ENCODE measurements at regions not wholly inside any gene's neighbourhood (a gene's known extent, or its start where the extent isn't known, plus 50 kb on each side); places are given as distances from the start of the nearest gene placed in this dataset.

GRCh38 chr13:55673910-55674309 lies 1466.8 kb upstream of the PRR20A start:
- H3K9me3 ChIP-seq (ENCODE audit: control insufficient read depth, insufficient read depth, low read depth, low read length), result no peaks in the 10 kb centered on the region

GRCh38 chr13:55682776-55683175 lies 1457.9 kb upstream of the PRR20A start:
- CTCF ChIA-PET, result no interaction called here
- H3K36me3 ChIP-seq (ENCODE audit: control insufficient read depth in 2 of 2, insufficient read depth in 1 of 2, low read length in 2 of 2), result no peaks in the 10 kb centered on the region
- H3K27ac ChIP-seq (ENCODE audit: extremely low read depth, low read depth, low read length), result no peak overlapping the region
- H3K9me3 ChIP-seq (ENCODE audit: control insufficient read depth, insufficient read depth, low read depth, low read length), result no peaks in the 10 kb centered on the region
- H3K4me3 ChIP-seq (ENCODE audit: low read depth, low read length), result no peak overlapping the region
- POLR2A ChIA-PET, result no interaction called here
- no peaks in the 10 kb centered on the region for H3K4me1 ChIP-seq (ENCODE audit: control insufficient read depth, insufficient read depth, low read length)
- no peak for TF ChIP-seq ZNF658 (tag by site-specific recombination; IDR thresholded peaks at IDR 0.05)
- TF ChIP-seq HOXD13 (CRISPR knock-in tag; IDR thresholded peaks at IDR 0.05; ENCODE audit: borderline replicate concordance), result no peak
- TF ChIP-seq, protein P1, sequence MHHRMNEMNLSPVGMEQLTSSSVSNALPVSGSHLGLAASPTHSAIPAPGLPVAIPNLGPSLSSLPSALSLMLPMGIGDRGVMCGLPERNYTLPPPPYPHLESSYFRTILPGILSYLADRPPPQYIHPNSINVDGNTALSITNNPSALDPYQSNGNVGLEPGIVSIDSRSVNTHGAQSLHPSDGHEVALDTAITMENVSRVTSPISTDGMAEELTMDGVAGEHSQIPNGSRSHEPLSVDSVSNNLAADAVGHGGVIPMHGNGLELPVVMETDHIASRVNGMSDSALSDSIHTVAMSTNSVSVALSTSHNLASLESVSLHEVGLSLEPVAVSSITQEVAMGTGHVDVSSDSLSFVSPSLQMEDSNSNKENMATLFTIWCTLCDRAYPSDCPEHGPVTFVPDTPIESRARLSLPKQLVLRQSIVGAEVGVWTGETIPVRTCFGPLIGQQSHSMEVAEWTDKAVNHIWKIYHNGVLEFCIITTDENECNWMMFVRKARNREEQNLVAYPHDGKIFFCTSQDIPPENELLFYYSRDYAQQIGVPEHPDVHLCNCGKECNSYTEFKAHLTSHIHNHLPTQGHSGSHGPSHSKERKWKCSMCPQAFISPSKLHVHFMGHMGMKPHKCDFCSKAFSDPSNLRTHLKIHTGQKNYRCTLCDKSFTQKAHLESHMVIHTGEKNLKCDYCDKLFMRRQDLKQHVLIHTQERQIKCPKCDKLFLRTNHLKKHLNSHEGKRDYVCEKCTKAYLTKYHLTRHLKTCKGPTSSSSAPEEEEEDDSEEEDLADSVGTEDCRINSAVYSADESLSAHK (tag by site-specific recombination; IDR thresholded peaks at IDR 0.05), result no peak
- no peak for TF ChIP-seq ZNF175 (tag by site-specific recombination; IDR thresholded peaks at IDR 0.05)
- no peak for TF ChIP-seq HOXC10 (CRISPR knock-in tag; IDR thresholded peaks at IDR 0.05)
- TF ChIP-seq WT1 (tag by site-specific recombination; IDR thresholded peaks at IDR 0.05), result no peak
- no peak for TF ChIP-seq ZNF600 (tag by site-specific recombination; IDR thresholded peaks at IDR 0.05)
- no peak for TF ChIP-seq ZNF610 (tag by site-specific recombination; IDR thresholded peaks at IDR 0.05; ENCODE audit: borderline replicate concordance)
- no peak for TF ChIP-seq ZSCAN30 (tag by site-specific recombination; IDR thresholded peaks at IDR 0.05)
- TF ChIP-seq ZNF112 (tag by site-specific recombination; IDR thresholded peaks at IDR 0.05), result no peak

More at GRCh38 chr13:55673910-55674309, 1466.8 kb upstream of the PRR20A start:
- no peak overlapping the region for H3K4me3 ChIP-seq (ENCODE audit: low read depth, low read length)
- no peaks in the 10 kb centered on the region for H3K4me1 ChIP-seq (ENCODE audit: control insufficient read depth, insufficient read depth, low read length)
- ChIA-PET CTCF (no interaction called here), POLR2A (no interaction called here)
- no peak overlapping the region for H3K27ac ChIP-seq (ENCODE audit: extremely low read depth, low read depth, low read length)
- TF ChIP-seq ZNF529 (tag by site-specific recombination; IDR thresholded peaks at IDR 0.05; ENCODE audit: insufficient replicate concordance) (no peak), REPIN1 (tag by site-specific recombination; IDR thresholded peaks at IDR 0.05; ENCODE audit: low read depth) (no peak), ZNF792 (tag by site-specific recombination; IDR thresholded peaks at IDR 0.05) (no peak), ZIC2 (tag by site-specific recombination; IDR thresholded peaks at IDR 0.05) (no peak), ZNF19 (tag by site-specific recombination; IDR thresholded peaks at IDR 0.05; ENCODE audit: low read depth) (no peak), ZNF114 (tag by site-specific recombination; IDR thresholded peaks at IDR 0.05) (no peak), ZNF549 (tag by site-specific recombination; IDR thresholded peaks at IDR 0.05) (no peak), ZNF157 (tag by site-specific recombination; IDR thresholded peaks at IDR 0.05) (no peak), ZNF747 (tag by site-specific recombination; IDR thresholded peaks at IDR 0.05) (no peak), IKZF3 (tag by site-specific recombination; IDR thresholded peaks at IDR 0.05) (no peak), ZBTB7A (tag by site-specific recombination; IDR thresholded peaks at IDR 0.05; ENCODE audit: low read depth) (no peak), ZNF18 (tag by site-specific recombination; IDR thresholded peaks at IDR 0.05) (no peak), ZNF223 (tag by site-specific recombination; IDR thresholded peaks at IDR 0.05) (no peak), ZBTB26 (tag by site-specific recombination; optimal IDR thresholded peaks at IDR 0.05) (no peak)
- TF ChIP-seq, protein P2, sequence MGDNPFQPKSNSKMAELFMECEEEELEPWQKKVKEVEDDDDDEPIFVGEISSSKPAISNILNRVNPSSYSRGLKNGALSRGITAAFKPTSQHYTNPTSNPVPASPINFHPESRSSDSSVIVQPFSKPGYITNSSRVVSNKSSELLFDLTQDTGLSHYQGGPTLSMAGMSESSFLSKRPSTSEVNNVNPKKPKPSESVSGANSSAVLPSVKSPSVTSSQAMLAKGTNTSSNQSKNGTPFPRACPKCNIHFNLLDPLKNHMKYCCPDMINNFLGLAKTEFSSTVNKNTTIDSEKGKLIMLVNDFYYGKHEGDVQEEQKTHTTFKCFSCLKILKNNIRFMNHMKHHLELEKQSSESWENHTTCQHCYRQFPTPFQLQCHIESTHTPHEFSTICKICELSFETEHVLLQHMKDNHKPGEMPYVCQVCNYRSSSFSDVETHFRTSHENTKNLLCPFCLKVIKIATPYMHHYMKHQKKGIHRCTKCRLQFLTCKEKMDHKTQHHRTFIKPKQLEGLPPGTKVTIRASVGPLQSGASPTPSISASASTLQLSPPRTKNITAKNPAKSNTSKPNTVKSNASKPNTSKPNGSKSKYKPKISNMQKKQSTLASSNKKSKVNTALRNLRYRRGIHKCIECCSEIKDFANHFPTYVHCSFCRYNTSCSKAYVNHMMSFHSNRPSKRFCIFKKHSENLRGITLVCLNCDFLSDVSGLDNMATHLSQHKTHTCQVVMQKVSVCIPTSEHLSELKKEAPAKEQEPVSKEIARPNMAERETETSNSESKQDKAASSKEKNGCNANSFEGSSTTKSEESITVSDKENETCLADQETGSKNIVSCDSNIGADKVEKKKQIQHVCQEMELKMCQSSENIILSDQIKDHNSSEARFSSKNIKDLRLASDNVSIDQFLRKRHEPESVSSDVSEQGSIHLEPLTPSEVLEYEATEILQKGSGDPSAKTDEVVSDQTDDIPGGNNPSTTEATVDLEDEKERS (tag by site-specific recombination; IDR thresholded peaks at IDR 0.05), result no peak
- TF ChIP-seq, protein P3, sequence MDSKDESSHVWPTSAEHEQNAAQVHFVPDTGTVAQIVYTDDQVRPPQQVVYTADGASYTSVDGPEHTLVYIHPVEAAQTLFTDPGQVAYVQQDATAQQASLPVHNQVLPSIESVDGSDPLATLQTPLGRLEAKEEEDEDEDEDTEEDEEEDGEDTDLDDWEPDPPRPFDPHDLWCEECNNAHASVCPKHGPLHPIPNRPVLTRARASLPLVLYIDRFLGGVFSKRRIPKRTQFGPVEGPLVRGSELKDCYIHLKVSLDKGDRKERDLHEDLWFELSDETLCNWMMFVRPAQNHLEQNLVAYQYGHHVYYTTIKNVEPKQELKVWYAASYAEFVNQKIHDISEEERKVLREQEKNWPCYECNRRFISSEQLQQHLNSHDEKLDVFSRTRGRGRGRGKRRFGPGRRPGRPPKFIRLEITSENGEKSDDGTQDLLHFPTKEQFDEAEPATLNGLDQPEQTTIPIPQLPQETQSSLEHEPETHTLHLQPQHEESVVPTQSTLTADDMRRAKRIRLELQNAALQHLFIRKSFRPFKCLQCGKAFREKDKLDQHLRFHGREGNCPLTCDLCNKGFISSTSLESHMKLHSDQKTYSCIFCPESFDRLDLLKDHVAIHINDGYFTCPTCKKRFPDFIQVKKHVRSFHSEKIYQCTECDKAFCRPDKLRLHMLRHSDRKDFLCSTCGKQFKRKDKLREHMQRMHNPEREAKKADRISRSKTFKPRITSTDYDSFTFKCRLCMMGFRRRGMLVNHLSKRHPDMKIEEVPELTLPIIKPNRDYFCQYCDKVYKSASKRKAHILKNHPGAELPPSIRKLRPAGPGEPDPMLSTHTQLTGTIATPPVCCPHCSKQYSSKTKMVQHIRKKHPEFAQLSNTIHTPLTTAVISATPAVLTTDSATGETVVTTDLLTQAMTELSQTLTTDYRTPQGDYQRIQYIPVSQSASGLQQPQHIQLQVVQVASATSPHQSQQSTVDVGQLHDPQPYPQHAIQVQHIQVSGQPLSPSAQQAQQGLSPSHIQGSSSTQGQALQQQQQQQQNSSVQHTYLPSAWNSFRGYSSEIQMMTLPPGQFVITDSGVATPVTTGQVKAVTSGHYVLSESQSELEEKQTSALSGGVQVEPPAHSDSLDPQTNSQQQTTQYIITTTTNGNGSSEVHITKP (tag by site-specific recombination; IDR thresholded peaks at IDR 0.05), result no peak
- no peaks in the 10 kb centered on the region for H3K36me3 ChIP-seq (ENCODE audit: control insufficient read depth in 2 of 2, insufficient read depth in 1 of 2, low read length in 2 of 2)
